ENCODE measurements at regions not wholly inside any gene's neighbourhood (a gene's known extent, or its start where the extent isn't known, plus 50 kb on each side); places are given as distances from the start of the nearest gene placed in this dataset.
A peak's percentile ranks its signal among the peaks of the same experiment; 100 is the strongest.

GRCh38 chr6:27678469-27678868, 205.6 kb upstream of the ZNF184 start:
- Mint-ChIP-seq H3K9me3 (ENCODE audit: unreplicated experiment) (no peaks in the 10 kb centered on the region), H3K4me3 (ENCODE audit: unreplicated experiment) (no peak overlapping the region), H3K27me3 (ENCODE audit: insufficient read depth, unreplicated experiment) (no peaks in the 10 kb centered on the region), H3K36me3 (ENCODE audit: insufficient read depth, unreplicated experiment) (no peaks in the 10 kb centered on the region), H3K4me1 (ENCODE audit: low read depth, unreplicated experiment) (peaks cover 2% of the 10 kb centered on the region), H3K27ac (ENCODE audit: unreplicated experiment) (no peak overlapping the region)
- POLR2A ChIA-PET: no interaction called here
- no TSS peak for BruUV-seq (replicated peaks)
- H3K9me3 ChIP-seq: no peaks in the 10 kb centered on the region
- 0 out of 2 replicates have a peak, but pooled peaks cover 3% of the 10 kb centered on the region for H3K4me1 ChIP-seq
- TF ChIP-seq, protein P1, sequence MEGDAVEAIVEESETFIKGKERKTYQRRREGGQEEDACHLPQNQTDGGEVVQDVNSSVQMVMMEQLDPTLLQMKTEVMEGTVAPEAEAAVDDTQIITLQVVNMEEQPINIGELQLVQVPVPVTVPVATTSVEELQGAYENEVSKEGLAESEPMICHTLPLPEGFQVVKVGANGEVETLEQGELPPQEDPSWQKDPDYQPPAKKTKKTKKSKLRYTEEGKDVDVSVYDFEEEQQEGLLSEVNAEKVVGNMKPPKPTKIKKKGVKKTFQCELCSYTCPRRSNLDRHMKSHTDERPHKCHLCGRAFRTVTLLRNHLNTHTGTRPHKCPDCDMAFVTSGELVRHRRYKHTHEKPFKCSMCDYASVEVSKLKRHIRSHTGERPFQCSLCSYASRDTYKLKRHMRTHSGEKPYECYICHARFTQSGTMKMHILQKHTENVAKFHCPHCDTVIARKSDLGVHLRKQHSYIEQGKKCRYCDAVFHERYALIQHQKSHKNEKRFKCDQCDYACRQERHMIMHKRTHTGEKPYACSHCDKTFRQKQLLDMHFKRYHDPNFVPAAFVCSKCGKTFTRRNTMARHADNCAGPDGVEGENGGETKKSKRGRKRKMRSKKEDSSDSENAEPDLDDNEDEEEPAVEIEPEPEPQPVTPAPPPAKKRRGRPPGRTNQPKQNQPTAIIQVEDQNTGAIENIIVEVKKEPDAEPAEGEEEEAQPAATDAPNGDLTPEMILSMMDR (IDR thresholded peaks at IDR 0.05; ENCODE audit: insufficient read depth in 1 of 2, low read depth in 1 of 2, low read length in 1 of 2, severe bottlenecking in 1 of 2, unreplicated experiment in 1 of 2): no peak
- no peak overlapping the region for H3K4me3 ChIP-seq (ENCODE audit: low read depth, low read length)
- CTCF ChIA-PET: no interaction called here
- H3K27me3 ChIP-seq (replicated peaks; ENCODE audit: control insufficient read depth, insufficient read depth, low read length): no peaks in the 10 kb centered on the region
- H3K36me3 ChIP-seq (ENCODE audit: control insufficient read depth, insufficient read depth, low read length): no peaks in the 10 kb centered on the region
- intact Hi-C loops (cut with micrococcal nuclease; ENCODE audit: unreplicated experiment): no loop called here
- no peak for DNase-seq

GRCh38 chr6:27674882-27675281, 202.0 kb upstream of the ZNF184 start:
- intact Hi-C loops (cut with micrococcal nuclease; ENCODE audit: unreplicated experiment): loop anchor here (5.0 kb wide), 1 partner anchor 198 kb away; no protein-coding TSS in a partner anchor
- Mint-ChIP-seq H3K4me1 (ENCODE audit: low read depth, unreplicated experiment) (peaks cover 13% of the 10 kb centered on the region), H3K27me3 (ENCODE audit: insufficient read depth, unreplicated experiment) (no peaks in the 10 kb centered on the region), H3K36me3 (ENCODE audit: insufficient read depth, unreplicated experiment) (peaks cover 15% of the 10 kb centered on the region), H3K9me3 (ENCODE audit: unreplicated experiment) (no peaks in the 10 kb centered on the region), H3K4me3 (ENCODE audit: unreplicated experiment) (no peak overlapping the region), H3K27ac (ENCODE audit: unreplicated experiment) (no peak overlapping the region)
- no TSS peak for BruUV-seq (replicated peaks)
- TF ChIP-seq, protein P1 (IDR thresholded peaks at IDR 0.05; ENCODE audit: insufficient read depth in 1 of 2, low read depth in 1 of 2, low read length in 1 of 2, severe bottlenecking in 1 of 2, unreplicated experiment in 1 of 2): no peak
- POLR2A ChIA-PET: no interaction called here
- CTCF ChIA-PET: interaction anchor here (0.6 kb wide), 1 partner anchor 215 kb away, joined by 4 read pairs; no protein-coding TSS in a partner anchor
- no peaks in the 10 kb centered on the region for H3K27me3 ChIP-seq (replicated peaks; ENCODE audit: control insufficient read depth, insufficient read depth, low read length)
- no peaks in the 10 kb centered on the region for H3K9me3 ChIP-seq
- no peak for DNase-seq
- no peaks in the 10 kb centered on the region for H3K36me3 ChIP-seq (ENCODE audit: control insufficient read depth, insufficient read depth, low read length)
- H3K4me1 ChIP-seq: 0 out of 2 replicates have a peak, but pooled peaks cover 3% of the 10 kb centered on the region
- H3K4me3 ChIP-seq (ENCODE audit: low read depth, low read length): no peak overlapping the region

DNA sequence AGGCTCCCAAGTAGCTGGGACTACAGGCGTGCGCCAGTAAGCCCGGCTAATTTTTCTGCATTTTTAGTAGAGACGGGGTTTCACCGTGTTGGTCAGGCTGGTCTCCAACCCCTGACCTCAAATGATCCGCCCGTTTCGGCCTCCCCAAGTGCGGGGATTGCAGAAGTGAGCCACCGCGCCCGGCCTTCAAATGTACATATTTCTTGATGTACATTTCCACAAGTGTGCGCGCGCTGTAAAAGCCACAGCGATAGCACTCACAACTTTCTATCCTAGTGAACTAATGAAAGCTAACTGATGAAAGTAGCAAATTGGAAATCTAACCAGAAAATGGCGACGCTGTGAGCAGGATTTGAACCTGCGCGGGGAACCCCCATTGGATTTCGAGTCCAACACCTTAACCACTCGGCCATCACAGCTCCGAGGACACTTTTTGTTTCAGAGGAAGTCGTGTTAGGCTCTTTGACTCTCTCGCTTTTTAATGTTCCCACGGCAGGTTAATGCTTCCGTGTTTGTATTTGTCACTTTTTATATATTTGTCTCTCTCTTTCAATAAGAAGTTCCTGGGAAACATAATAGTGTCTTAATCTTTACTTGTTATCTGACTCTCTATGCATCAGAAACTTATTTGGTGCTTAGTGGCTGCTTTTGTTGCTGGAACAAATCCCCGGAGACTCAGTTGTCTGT, 199.4 kb upstream of the ZNF184 start:
- CTCF ChIA-PET: interaction anchor here (0.7 to 1.4 kb wide), 2 partner anchors 20 to 80 kb away, joined by 3 read pairs; no protein-coding TSS in a partner anchor
- Histone ChIP-seq H3K9me3 (no peaks in the 10 kb centered on the region), H3K4me3 (ENCODE audit: low read depth, low read length) (peak overlapping the region; percentile 18), H3K27me3 (replicated peaks; ENCODE audit: control insufficient read depth, insufficient read depth, low read length) (no peaks in the 10 kb centered on the region), H3K36me3 (ENCODE audit: control insufficient read depth, insufficient read depth, low read length) (no peaks in the 10 kb centered on the region), H3K4me1 (peaks cover 4% of the 10 kb centered on the region; the same call in 1 of the 2 replicates)
- POLR2A ChIA-PET: no interaction called here
- TF ChIP-seq, protein P1 (IDR thresholded peaks at IDR 0.05; ENCODE audit: insufficient read depth in 1 of 2, low read depth in 1 of 2, low read length in 1 of 2, severe bottlenecking in 1 of 2, unreplicated experiment in 1 of 2): no peak
- Mint-ChIP-seq H3K4me3 (ENCODE audit: unreplicated experiment) (peak overlapping the region; percentile 75), H3K27ac (ENCODE audit: unreplicated experiment) (peak overlapping the region; percentile 46), H3K4me1 (ENCODE audit: low read depth, unreplicated experiment) (peaks cover 30% of the 10 kb centered on the region), H3K36me3 (ENCODE audit: insufficient read depth, unreplicated experiment) (peaks cover 27% of the 10 kb centered on the region), H3K27me3 (ENCODE audit: insufficient read depth, unreplicated experiment) (no peaks in the 10 kb centered on the region), H3K9me3 (ENCODE audit: unreplicated experiment) (no peaks in the 10 kb centered on the region)
- DNase-seq: peak; percentile 79 to 87
- BruUV-seq (replicated peaks): TSS peak; percentile 100
- intact Hi-C loops (cut with micrococcal nuclease; ENCODE audit: unreplicated experiment): loop anchor here (1.0 to 5.0 kb wide), 2 partner anchors 15 to 195 kb away; no protein-coding TSS in a partner anchor
